Loucy (cell line): ENCODE measurements at regions not wholly inside any gene's neighbourhood (a gene's known extent, or its start where the extent isn't known, plus 50 kb on each side); places are given as distances from the start of the nearest gene placed in this dataset.

ENCODE experiments used
- CTCF ChIP-seq: fragments of 200-600 bp; sonication (generic); conservative IDR thresholded peaks from 2 replicates; pipeline ENCODE4 v1.5.1; 2014; ENCODE audit warnings: mild to moderate bottlenecking, antibody characterized with exemption, low read length
- EZH2phosphoT487 ChIP-seq: fragments of 200-600 bp; IDR thresholded peaks from 2 replicates; pipeline ENCODE4 v1.6.1; 2018; ENCODE audit warnings: antibody characterized with exemption, mild to moderate bottlenecking, moderate library complexity, borderline replicate concordance

- no peak for TF ChIP-seq CTCF
- no peak for TF ChIP-seq EZH2phosphoT487
Observed at GRCh38 chr18:55764386-55764785, 176.4 kb upstream of the TCF4 start.
